Panc1 (cell line): ENCODE measurements at regions not wholly inside any gene's neighbourhood (a gene's known extent, or its start where the extent isn't known, plus 50 kb on each side); places are given as distances from the start of the nearest gene placed in this dataset.

Experiments
- ATAC-seq: fragments of 200-7000 bp; cut with Tn5 transposase; 2 replicates; pipeline ENCODE4 v1.9.1; 2020; ENCODE audit warnings: mild to moderate bottlenecking, moderate library complexity
- BruUV-seq: library from RNA; stranded (reverse); fragments of 400-500 nt; replicated peaks from 2 replicates; lab custom pipeline; 2021; lab: Mats Ljungman, UMichigan
- CTCF ChIA-PET: fragments of 300-600 bp; sonication (Branson Sonifier 250); formaldehyde crosslinking; loops from one replicate; lab custom pipeline; 2022; ENCODE audit warnings: antibody characterized with exemption; lab: Charles Lee
- POLR2A ChIA-PET: fragments of 300-600 bp; sonication (Branson Sonifier 250); formaldehyde crosslinking; loops from one replicate; lab custom pipeline; 2022; ENCODE audit warnings: antibody characterized with exemption; lab: Charles Lee
- DNase-seq: peaks from one replicate; pipeline ENCODE4 v3.0.0-alpha.2; 2010; ENCODE audit warnings: low read depth, low spot score
- H3K27ac ChIP-seq: 2 replicates; pipeline ENCODE4 v1.5.1; 2011; ENCODE audit warnings: mild to moderate bottlenecking, low read length, inconsistent platforms
- H3K27me3 ChIP-seq: fragments of 200-500 bp; sonication (Bioruptor generic); 2 replicates; pipeline ENCODE4 v1.6.0; 2014; ENCODE audit warnings: low read length, inconsistent platforms; ENCODE audit not compliant: control insufficient read depth, insufficient read depth
- H3K36me3 ChIP-seq: fragments of 200-500 bp; sonication (Bioruptor generic); 2 replicates; pipeline ENCODE4 v1.5.1; 2014; ENCODE audit warnings: inconsistent platforms, mild to moderate bottlenecking, low read length, moderate library complexity; ENCODE audit not compliant: control insufficient read depth, insufficient read depth
- H3K4me1 ChIP-seq: 2 replicates; pipeline ENCODE4 v1.5.1; 2011; ENCODE audit warnings: inconsistent platforms, mild to moderate bottlenecking, low read length, moderate library complexity; ENCODE audit not compliant: control insufficient read depth, insufficient read depth
- H3K4me3 ChIP-seq, 2 experiments: 2 replicates each; pipeline ENCODE4 v1.5.1; 2011 to 2012; ENCODE audit warnings: low read depth in 2 of 2, low read length in 2 of 2, mild to moderate bottlenecking in 2 of 2, inconsistent platforms in 1 of 2, moderate library complexity in 1 of 2
- H3K9me3 ChIP-seq: fragments of 200-500 bp; sonication (Bioruptor generic); 2 replicates; pipeline ENCODE4 v1.5.1; 2014; ENCODE audit warnings: low read depth, mild to moderate bottlenecking, inconsistent platforms, low read length, moderate library complexity; ENCODE audit not compliant: control insufficient read depth, insufficient read depth
- CTCF ChIP-seq: fragments of 450-650 bp; IDR thresholded peaks from 2 replicates; pipeline ENCODE4 v1.5.1; 2017; ENCODE audit warnings: mild to moderate bottlenecking
- POLR2AphosphoS5 ChIP-seq: IDR thresholded peaks from 2 replicates; pipeline ENCODE4 v1.6.1; 2012; ENCODE audit warnings: mild to moderate bottlenecking, low read depth, low read length, moderate library complexity
- SIN3A ChIP-seq: IDR thresholded peaks from 2 replicates; pipeline ENCODE4 v1.6.1; 2012; ENCODE audit warnings: low read depth, mild to moderate bottlenecking, low read length, moderate library complexity, borderline replicate concordance; ENCODE audit not compliant: insufficient read depth
- TCF7L2 ChIP-seq: IDR thresholded peaks from 2 replicates; pipeline ENCODE4 v1.6.1; 2011; ENCODE audit warnings: mild to moderate bottlenecking, low read depth, low read length, inconsistent platforms
- in situ Hi-C: cut with HindIII; loops from 2 replicates; pipeline ENCODE4 v1.10.0; 2016; ENCODE audit warnings: low sequenced_read_pairs, low pct_unique_long_range_greater_than_20kb
- intact Hi-C: fragments of 100-400 bp; cut with micrococcal nuclease; formaldehyde crosslinking; loops from one replicate; pipeline ENCODE4 v1.10.0; 2022; ENCODE audit not compliant: unreplicated experiment
- TF ChIP-seq, protein P1 (sequence below), 2 experiments: IDR thresholded peaks; 2 replicates each; pipeline ENCODE4 v1.6.1; 2011 to 2012; ENCODE audit warnings: low read depth in 2 of 2, control low read depth in 1 of 2, low read length in 1 of 2, mild to moderate bottlenecking in 1 of 2, moderate library complexity in 1 of 2; ENCODE audit not compliant: insufficient read depth in 1 of 2

- TF ChIP-seq CTCF, result no peak
- TF ChIP-seq, protein P1, sequence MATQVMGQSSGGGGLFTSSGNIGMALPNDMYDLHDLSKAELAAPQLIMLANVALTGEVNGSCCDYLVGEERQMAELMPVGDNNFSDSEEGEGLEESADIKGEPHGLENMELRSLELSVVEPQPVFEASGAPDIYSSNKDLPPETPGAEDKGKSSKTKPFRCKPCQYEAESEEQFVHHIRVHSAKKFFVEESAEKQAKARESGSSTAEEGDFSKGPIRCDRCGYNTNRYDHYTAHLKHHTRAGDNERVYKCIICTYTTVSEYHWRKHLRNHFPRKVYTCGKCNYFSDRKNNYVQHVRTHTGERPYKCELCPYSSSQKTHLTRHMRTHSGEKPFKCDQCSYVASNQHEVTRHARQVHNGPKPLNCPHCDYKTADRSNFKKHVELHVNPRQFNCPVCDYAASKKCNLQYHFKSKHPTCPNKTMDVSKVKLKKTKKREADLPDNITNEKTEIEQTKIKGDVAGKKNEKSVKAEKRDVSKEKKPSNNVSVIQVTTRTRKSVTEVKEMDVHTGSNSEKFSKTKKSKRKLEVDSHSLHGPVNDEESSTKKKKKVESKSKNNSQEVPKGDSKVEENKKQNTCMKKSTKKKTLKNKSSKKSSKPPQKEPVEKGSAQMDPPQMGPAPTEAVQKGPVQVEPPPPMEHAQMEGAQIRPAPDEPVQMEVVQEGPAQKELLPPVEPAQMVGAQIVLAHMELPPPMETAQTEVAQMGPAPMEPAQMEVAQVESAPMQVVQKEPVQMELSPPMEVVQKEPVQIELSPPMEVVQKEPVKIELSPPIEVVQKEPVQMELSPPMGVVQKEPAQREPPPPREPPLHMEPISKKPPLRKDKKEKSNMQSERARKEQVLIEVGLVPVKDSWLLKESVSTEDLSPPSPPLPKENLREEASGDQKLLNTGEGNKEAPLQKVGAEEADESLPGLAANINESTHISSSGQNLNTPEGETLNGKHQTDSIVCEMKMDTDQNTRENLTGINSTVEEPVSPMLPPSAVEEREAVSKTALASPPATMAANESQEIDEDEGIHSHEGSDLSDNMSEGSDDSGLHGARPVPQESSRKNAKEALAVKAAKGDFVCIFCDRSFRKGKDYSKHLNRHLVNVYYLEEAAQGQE (IDR thresholded peaks at IDR 0.05; ENCODE audit: insufficient read depth in 1 of 2, low read depth in 2 of 2, low read length in 1 of 2), result no peak
- TF ChIP-seq POLR2AphosphoS5, result no peak
- peak overlapping the region; percentile 57 for H3K27ac ChIP-seq
- in situ Hi-C loops, result no loop called here
- H3K9me3 ChIP-seq, result no peaks in the 10 kb centered on the region
- no peaks in the 10 kb centered on the region for H3K36me3 ChIP-seq
- BruUV-seq, result no TSS peak
- H3K4me1 ChIP-seq, result peaks cover 24% of the 10 kb centered on the region
- no peak overlapping the region for H3K4me3 ChIP-seq
- intact Hi-C loops, result no loop called here
- CTCF ChIA-PET, result no interaction called here
- H3K27me3 ChIP-seq, result no peaks in the 10 kb centered on the region
- DNase-seq (no peak), ATAC-seq (no peak)
- POLR2A ChIA-PET, result no interaction called here
Measured at GRCh38 chr12:31875609-31875964, 83.6 kb upstream of the RESF1 start.

GRCh38 chr12:31874961-31875608 lies 84.1 kb upstream of the RESF1 start:
- peak; percentile 90 for ATAC-seq
- in situ Hi-C loops (no loop called here), intact Hi-C loops (no loop called here)
- H3K4me1 ChIP-seq, result peaks cover 19% of the 10 kb centered on the region
- DNase-seq, result no peak
- CTCF ChIA-PET, result interaction anchor here (0.7 kb wide), 1 partner anchor 132 kb away, joined by 3 read pairs; no protein-coding TSS in a partner anchor
- TF ChIP-seq POLR2AphosphoS5, result peak; percentile 28; the same call in 1 of the 2 replicates
- no peak for TF ChIP-seq SIN3A
- no peaks in the 10 kb centered on the region for H3K9me3 ChIP-seq
- no peaks in the 10 kb centered on the region for H3K36me3 ChIP-seq
- H3K4me3 ChIP-seq, result no peak overlapping the region
- POLR2A ChIA-PET, result no interaction called here
- no peaks in the 10 kb centered on the region for H3K27me3 ChIP-seq
- BruUV-seq, result no TSS peak
- peak overlapping the region; percentile 57 for H3K27ac ChIP-seq

- CTCF ChIA-PET, result no interaction called here
Measured at GRCh38 chr12:31872831-31873604, 86.2 kb upstream of the RESF1 start.

More at GRCh38 chr12:31872831-31873604, 86.2 kb upstream of the RESF1 start:
- TF ChIP-seq CTCF (no peak), POLR2AphosphoS5 (no peak), SIN3A (no peak), TCF7L2 (no peak)
- TF ChIP-seq, protein P1 (IDR thresholded peaks at IDR 0.05; ENCODE audit: insufficient read depth in 1 of 2, low read depth in 2 of 2, low read length in 1 of 2), result no peak
- intact Hi-C loops, result no loop called here
- in situ Hi-C loops, result no loop called here
- Histone ChIP-seq H3K4me1 (peaks cover 20% of the 10 kb centered on the region), H3K9me3 (no peaks in the 10 kb centered on the region), H3K27me3 (no peaks in the 10 kb centered on the region), H3K4me3 (no peak overlapping the region), H3K36me3 (no peaks in the 10 kb centered on the region), H3K27ac (no peak overlapping the region)
- POLR2A ChIA-PET, result no interaction called here
- no peak for DNase-seq
- ATAC-seq, result no peak
- BruUV-seq, result no TSS peak
